Glomerular visceral epithelial cell (primary cell): ENCODE measurements at regions not wholly inside any gene's neighbourhood (a gene's known extent, or its start where the extent isn't known, plus 50 kb on each side); places are given as distances from the start of the nearest gene placed in this dataset.

Experiments used
- DNase-seq: peaks from one replicate; pipeline ENCODE4 v3.0.0-alpha.2; 2016; ENCODE audit errors: extremely low spot score

GRCh38 chr14:42123526-42123925 is 516.9 kb downstream of the LRFN5 start:
- no peak for DNase-seq

DNA sequence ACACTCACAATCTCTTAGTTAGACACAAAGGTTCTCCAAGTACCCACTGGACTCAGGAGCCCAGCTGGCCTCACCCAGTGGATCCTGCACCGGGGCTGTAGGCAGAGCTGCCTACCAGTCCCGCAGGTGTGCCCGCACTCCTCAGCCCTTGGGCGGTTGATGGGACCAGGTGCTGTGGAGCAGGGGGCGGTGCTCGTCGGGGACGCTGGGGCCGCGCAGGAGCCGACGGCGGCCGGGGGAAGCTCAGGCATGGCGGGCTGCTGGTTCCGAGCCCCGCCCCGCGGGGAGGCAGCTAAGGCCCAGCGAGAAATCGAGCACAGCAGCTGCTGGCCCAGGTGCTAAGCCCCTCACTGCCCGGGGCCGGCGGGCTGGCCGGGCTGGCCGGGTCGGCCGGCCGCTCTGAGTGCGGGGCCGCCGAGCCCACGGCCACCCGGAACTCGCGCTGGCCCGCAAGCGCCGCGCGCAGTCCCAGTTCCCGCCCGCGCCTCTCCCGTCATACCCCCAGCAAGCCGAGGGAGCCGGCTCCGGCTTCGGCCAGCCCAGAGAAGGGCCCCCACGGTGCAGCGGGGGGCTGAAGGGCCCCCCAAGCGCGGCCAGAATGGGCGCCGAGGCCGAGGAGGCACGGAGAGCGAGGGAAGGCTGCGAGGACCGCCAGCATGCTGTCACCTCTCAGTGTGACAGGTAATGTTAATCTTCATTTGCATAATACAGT is 506.8 kb downstream of the LRFN5 start:
- no peak for DNase-seq

DNA sequence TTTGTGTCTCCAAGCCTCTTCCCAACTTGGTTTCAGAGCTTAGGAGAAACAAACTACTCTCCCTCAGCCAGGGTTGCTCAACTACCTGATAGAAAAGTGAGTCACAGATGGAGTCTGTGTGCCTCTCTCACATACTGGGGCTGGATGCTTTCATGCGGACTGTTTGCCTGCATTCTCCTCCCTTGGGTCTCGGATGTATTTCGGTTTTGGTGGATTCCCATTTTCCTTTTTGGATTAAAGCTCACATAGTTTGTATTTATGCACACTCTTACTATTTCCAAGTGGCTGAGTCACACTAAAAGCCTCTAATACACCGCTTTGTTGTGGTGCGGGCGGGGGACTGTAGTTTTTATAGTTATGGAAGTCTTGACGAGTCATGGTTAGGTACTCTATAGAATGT is 505.4 kb downstream of the LRFN5 start:
- no peak for DNase-seq

DNA sequence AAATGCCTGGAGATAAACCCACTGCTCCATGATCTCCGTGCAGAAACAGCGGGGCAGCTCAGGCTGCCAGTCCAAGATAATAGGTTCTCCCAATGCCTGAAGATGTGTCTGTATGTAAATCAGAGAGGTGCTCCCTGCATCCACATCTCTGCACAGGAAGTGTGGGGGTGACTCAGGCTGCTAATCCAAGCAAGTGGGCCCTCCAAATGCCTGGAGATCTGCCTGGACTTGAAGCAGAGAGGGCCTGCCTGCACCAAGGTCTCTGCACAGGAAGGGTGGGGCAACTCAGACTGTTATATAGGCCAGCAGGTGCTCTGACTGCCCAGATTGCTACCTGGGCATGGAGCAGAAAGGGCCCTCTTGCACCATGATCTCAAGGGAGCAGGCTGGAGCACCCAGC is 504.7 kb downstream of the LRFN5 start:
- no peak for DNase-seq

DNA sequence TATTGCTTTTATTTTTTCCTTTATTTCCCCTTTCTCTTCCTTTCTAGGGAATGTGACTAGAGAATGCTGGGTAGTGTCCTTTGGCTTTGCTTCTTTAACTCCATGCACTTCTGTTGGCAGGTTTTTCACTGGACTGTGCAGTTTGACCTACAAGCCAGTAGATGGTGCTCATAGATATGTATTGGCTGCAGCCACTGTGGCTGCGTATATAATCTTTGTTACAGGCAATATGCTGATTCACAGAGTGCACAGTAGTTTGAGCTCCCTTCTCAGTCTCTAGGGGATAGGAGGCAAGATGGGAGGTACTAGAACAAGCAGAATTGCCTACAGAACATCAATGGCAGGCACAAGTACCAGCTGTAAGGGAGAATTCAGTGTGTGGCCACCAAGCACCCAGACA is 503.5 kb downstream of the LRFN5 start:
- peak; percentile 40 for DNase-seq

DNA sequence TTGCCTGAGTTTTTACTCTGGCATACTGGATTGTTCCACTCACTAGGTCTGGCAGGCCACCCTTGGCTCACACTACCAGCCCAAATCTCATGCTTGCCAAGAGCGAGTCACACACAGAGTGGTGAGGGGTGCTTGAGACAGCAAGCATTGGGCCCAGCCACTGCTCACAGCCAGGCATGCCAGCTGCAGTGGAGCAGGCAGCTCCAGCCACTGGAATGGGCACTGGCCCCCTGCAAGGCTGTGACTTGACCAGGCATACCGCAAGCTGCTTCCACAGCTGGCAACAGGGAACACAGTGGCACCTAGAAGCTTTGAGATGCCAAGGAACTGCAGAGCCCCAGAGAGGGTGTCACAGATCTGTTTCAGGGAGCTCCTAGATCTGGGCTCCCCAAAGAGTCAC is 488.5 kb downstream of the LRFN5 start:
- DNase-seq, result peak; percentile 35

- DNase-seq, result no peak
Observed at GRCh38 chr14:42090122-42090521, 483.4 kb downstream of the LRFN5 start.

GRCh38 chr14:42079911-42080310 is 473.2 kb downstream of the LRFN5 start:
- DNase-seq, result no peak

DNA sequence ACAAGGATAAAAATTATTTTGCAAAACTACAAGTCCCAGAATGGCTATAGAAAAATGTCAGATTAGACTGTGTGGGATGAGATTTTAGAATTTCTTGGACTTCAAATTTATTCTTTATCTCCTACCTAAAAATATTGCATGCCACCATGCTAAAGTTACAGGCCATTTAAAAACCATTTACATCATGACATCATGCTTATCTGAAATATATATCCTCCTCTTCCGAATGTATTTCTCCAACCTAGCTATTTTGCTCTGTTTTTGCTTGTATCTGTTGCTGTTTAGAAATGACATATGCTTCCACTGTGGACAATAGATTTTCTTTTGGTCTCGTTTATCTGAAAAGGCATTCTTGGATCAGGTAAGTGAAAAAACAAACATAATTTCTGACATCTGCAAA is 471.7 kb downstream of the LRFN5 start:
- DNase-seq, result no peak

DNA sequence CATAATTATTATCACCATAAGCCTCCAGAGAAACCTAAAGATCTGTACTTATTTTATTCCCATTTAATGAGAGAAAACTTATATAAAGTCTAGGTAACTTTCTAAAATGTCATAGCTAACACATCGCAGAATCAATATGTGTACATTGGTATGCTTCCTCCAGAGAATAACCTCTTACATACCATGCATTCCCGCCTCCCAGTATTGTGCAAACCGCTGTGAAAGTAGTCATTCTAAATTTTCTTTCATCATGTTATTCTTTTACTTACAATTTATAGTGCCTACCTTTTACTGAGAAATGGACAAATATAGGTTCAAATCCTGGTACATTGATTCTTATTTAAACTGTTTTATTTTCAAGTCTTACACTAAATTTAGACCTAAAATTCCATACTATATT is 463.4 kb downstream of the LRFN5 start:
- DNase-seq, result no peak

GRCh38 chr14:42057111-42057510 is 450.4 kb downstream of the LRFN5 start:
- DNase-seq, result peak; percentile 2

DNA sequence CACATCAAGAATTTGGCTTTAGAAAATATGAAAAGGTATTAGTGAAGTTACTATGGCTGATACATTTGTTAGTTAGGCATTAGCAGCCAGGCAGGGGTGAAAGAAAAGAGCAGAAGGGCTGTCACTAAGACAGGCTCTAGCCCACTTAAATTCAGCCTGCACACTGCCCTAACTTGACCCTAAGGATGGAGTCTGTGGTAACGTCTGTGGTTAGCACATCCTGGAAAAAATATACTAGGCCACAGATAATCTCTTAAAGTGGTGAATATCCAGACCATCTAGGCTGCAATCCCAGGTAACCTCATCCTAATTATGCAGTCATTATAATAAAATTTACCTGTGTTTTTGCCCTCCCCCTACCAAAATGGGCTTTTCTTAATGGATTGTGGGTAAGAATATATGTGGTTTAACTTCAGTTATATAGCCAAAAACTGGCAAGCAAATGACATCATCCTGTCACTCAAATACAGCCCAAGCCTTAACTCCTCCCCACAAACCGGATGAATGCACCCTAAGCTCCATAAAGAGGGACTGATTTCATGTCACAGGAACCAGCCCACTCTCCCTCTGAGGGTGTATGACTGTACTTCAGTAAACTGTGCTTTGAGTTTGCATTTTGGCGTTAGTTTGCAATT is 440.9 kb downstream of the LRFN5 start:
- peak; percentile 75 for DNase-seq

- no peak for DNase-seq
Observed at GRCh38 chr14:42045383-42045782, 438.7 kb downstream of the LRFN5 start.

GRCh38 chr14:42028607-42029006 is 421.9 kb downstream of the LRFN5 start:
- no peak for DNase-seq

DNA sequence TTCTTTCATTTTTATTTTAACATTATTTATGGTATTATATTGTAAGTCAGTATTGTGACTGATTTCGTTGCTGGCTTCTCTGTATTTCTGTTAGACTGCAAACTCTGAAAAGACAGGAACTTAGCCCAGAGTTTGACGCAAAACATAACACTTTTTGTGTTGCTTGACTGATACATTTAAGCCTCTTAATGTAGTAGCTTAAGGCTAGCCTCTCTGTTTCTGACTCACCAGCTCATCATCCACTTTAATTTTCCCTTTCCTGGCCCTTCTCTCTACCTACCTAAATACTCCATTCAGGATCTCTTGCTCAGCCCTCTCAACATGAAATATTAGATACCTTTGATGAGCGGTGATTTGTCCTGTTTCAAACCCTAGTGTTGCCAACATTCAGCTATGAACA is 420.6 kb downstream of the LRFN5 start:
- no peak for DNase-seq

- DNase-seq, result no peak
Observed at GRCh38 chr14:42023452-42023851, 416.8 kb downstream of the LRFN5 start.

DNA sequence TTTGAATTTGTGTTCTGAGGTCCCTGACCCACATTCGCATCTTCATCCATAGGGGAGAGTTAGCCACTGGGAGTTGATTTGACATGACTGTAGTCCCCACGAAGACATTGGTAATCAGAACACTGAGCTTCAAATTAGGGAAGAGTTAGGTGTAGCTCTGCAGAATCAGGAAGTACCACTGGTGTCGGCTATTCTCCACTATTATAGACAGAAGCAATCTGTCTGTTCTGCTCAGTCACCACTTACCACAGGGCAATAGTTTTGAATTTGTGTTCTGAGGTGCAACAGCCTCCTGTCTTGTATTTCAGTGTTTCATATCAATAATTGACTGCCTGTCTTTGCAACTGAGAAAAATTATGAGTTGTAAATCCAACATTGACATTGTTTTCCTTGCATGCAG is 407.6 kb downstream of the LRFN5 start:
- no peak for DNase-seq

DNA sequence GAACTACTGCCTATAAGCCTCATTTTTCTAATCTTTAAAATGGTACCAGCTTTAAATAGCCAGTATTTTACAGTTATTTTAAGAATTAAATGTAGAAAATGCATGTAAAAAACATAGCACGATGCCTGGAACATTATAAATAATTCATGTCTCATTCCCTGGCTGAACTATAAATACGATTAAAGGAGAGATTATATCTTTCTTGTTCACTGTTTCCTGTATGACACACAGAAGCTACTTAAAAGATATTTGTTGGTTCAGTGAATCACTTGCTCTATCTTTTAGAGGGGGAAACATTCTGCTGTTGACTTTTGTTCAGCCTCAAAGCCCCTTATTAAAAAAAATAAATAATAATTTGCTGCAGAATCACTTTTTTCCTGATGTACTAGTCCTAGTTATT is 406.9 kb downstream of the LRFN5 start:
- no peak for DNase-seq

- no peak for DNase-seq
Observed at GRCh38 chr14:42013153-42013552, 406.5 kb downstream of the LRFN5 start.

DNA sequence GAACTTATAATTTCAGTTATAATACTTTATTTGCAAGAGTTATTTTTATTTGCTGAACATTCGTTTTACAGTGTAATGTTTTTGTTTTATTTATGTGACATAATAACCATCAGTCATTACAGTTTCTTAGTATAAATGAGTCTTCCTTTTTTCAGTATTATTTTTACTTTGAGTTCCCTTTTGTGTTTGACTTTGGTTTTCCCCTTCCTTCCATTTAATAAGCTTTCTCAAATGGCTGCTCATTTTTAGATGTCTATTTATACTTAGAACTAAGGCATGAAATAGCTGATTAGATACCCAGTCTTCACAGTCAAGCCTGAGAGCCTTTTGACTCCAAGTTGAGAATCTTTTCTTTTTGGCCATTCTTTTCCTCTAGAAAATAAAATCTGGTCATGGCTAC is 404.5 kb downstream of the LRFN5 start:
- DNase-seq, result no peak

DNA sequence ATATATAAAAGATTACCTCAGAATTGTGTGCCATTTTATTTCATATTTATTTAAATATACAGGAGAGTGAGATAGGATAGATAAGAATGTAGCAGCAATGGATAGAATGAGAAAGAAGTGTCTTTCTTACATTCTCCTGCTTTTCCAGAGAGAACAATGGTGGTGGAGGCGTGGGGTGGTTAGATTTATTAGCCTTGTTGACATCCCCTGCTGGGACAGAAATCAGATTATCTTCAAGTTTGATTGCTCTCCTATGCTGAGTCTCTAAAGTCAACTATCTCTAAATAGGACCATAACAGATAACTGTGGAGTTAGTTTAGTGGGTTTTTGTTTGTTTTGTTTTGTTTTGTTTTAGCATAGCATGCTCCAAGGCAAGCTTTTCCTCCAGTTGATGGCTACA is 397.6 kb downstream of the LRFN5 start:
- DNase-seq, result no peak

DNA sequence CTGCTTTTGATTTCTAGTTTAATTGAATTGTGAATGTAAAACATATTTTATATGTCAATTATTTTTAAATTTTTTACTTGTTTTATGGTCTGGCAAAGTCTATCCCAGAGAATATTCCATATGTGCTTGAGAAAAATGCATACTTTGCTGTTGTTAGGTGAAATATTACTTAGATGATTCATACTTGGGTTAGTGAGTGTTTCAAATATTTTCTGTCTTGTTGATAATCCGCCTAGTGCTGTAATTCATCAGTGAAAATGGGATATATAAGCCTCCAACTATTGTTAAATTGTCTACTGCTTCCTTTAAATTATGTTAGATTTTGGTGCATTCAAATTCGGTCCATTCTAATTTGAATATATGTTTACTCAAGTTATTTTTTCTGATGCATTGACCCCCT is 395.5 kb downstream of the LRFN5 start:
- DNase-seq, result peak; percentile 16

DNA sequence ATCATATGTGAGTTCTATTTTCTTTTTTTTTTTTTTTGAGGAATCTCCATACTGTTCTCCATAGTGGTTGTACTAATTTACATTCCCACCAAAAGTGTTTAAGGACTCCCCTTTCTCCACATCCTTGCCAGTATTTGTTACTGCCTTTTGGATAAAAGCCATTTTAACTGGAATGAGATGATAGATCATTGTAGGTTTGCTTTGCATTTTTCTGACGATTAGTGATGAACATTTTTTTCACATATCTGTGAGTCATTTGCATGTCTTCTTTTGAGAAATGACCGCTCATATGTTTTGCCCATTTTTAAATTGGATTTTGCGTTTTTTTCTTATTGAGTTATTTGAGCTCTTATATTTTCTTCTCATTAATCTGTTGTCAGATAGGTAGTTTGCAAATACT is 394.8 kb downstream of the LRFN5 start:
- DNase-seq, result no peak

GRCh38 chr14:42000450-42000849 is 393.8 kb downstream of the LRFN5 start:
- DNase-seq, result no peak
